ENCODE measurements at regions not wholly inside any gene's neighbourhood (a gene's known extent, or its start where the extent isn't known, plus 50 kb on each side); places are given as distances from the start of the nearest gene placed in this dataset.

DNA sequence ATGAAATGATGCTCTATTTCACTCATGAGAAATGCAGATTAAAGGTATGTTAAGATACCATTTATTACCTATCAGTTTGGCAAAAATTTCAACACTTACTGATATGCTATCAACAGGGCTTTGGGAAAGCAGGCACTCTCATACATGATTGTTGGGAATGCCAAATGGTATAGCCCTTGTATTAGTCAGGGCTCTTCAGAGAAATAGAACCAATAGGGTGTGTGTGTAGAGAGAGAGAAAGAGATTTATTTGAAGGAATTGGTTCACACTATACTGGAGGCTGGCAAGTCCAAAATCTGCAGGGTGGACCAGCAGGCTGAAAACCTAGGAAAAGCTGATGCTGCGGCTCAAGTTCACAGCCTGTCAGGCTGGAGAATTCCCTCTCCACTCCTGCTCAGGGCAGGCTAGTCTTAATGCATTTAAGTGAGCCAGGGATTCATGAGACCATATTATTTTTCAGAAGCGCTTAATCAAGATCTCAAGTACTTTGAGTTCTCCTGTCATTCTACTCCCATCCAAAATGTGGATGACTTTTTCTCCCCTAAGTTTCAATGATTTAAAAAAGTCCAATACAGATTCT is 72.4 kb downstream of the NHLRC3 start:
- no peak overlapping the region for H3K4me3 ChIP-seq (ENCODE audit: control insufficient read depth, low read depth, low read length)
- TF ChIP-seq, protein P1, sequence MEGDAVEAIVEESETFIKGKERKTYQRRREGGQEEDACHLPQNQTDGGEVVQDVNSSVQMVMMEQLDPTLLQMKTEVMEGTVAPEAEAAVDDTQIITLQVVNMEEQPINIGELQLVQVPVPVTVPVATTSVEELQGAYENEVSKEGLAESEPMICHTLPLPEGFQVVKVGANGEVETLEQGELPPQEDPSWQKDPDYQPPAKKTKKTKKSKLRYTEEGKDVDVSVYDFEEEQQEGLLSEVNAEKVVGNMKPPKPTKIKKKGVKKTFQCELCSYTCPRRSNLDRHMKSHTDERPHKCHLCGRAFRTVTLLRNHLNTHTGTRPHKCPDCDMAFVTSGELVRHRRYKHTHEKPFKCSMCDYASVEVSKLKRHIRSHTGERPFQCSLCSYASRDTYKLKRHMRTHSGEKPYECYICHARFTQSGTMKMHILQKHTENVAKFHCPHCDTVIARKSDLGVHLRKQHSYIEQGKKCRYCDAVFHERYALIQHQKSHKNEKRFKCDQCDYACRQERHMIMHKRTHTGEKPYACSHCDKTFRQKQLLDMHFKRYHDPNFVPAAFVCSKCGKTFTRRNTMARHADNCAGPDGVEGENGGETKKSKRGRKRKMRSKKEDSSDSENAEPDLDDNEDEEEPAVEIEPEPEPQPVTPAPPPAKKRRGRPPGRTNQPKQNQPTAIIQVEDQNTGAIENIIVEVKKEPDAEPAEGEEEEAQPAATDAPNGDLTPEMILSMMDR (conservative IDR thresholded peaks at IDR 0.05; ENCODE audit: control insufficient read depth, insufficient read depth, low read depth, low read length) = no peak
- no peak for DNase-seq (ENCODE audit: low read depth)

DNA sequence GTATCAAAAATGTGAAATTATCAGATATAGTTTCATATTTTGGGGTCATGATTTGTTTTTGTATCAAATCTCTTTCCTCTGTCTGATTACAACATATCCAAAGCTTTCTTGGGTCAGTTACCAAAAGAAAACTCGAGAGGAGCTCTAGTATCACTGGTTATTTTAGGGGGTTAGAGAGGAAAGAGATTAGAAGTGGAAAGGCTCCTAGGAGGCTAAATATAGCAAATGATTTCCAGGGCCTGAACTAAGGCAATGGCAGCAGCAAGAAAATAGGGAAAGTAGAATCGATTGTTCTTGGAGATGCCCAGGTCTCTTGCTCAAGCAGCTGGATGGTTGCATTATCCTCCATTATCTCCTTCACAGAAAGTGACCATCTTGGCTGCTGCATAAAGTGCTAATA is 72.9 kb downstream of the NHLRC3 start:
- no peak for DNase-seq (ENCODE audit: low read depth)

DNA sequence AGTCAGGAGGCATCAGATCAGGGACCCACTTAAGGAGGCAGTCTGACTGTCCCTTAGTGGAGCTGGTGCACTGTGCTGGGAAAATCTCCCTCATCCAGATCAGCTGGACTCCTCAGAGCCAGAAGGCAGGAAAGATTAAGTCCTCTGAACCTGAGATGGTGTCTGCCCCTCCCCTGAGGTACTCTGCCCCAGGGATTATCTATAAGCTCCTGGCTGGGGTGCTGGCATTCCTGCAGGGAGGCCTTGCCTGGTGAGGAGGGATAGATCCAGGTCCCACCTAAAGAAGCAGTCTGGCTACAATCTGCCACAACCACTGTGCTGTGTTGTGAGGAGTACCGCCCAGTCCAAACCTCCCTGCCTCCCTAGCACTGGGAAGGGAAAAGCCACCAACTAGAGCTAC is 81.2 kb downstream of the NHLRC3 start:
- no peak overlapping the region for H3K4me3 ChIP-seq (ENCODE audit: control insufficient read depth, low read depth, low read length)
- no peak for DNase-seq (ENCODE audit: low read depth)
- TF ChIP-seq, protein P1 (conservative IDR thresholded peaks at IDR 0.05; ENCODE audit: control insufficient read depth, insufficient read depth, low read depth, low read length) = no peak

More for the DNA sequence above, 72.9 kb downstream of the NHLRC3 start:
- TF ChIP-seq, protein P1 (conservative IDR thresholded peaks at IDR 0.05; ENCODE audit: control insufficient read depth, insufficient read depth, low read depth, low read length) = no peak
- H3K4me3 ChIP-seq (ENCODE audit: control insufficient read depth, low read depth, low read length) = no peak overlapping the region

DNA sequence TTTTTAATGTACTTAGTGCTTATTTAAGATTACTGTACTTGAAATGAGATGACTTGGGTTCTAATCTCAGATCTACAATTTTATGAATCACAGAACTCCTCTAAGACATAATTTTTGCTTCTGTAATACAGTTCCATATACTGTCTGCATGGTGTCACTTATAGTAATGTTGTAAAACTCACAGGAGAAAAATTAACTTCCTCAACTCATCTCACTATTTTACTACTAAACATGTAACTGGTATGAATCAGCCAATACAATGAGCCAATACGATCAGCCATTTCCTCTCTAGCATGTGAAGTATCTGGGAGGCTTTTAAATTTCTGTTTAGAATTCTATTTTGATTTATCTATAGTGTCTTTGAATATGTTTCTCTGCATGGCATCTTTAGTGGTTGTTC is 85.3 kb downstream of the NHLRC3 start:
- DNase-seq (ENCODE audit: low read depth) = no peak
- H3K4me3 ChIP-seq (ENCODE audit: control insufficient read depth, low read depth, low read length) = no peak overlapping the region
- TF ChIP-seq, protein P1 (conservative IDR thresholded peaks at IDR 0.05; ENCODE audit: control insufficient read depth, insufficient read depth, low read depth, low read length) = no peak

DNA sequence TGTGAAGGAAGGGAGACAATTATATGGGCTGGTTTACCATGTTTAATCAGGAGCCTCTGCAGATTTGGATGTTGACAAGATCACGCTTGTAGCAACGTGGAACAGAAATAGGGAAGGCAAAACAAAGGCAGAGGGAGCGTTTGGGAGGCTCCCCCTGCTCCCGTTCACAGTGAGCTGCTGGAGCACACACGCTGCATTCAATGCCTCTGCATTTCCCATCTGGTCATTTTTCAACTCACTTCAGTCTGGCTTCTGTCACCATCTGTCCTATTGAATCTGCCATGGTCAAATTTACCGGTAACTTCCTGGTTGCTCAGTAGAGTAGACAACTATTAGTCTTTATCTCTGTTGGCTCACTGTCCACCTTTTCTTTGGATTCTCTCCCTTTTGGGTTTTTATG is 91.0 kb downstream of the NHLRC3 start:
- no peak for DNase-seq (ENCODE audit: low read depth)
- no peak overlapping the region for H3K4me3 ChIP-seq (ENCODE audit: control insufficient read depth, low read depth, low read length)
- TF ChIP-seq, protein P1 (conservative IDR thresholded peaks at IDR 0.05; ENCODE audit: control insufficient read depth, insufficient read depth, low read depth, low read length) = no peak

GRCh38 chr13:39130301-39130700 is 92.0 kb downstream of the NHLRC3 start:
- H3K4me3 ChIP-seq (ENCODE audit: control insufficient read depth, low read depth, low read length) = no peak overlapping the region
- no peak for DNase-seq (ENCODE audit: low read depth)
- TF ChIP-seq, protein P1 (conservative IDR thresholded peaks at IDR 0.05; ENCODE audit: control insufficient read depth, insufficient read depth, low read depth, low read length) = no peak
